Kidney (tissue), 13 donors: ENCODE measurements at regions not wholly inside any gene's neighbourhood (a gene's known extent, or its start where the extent isn't known, plus 50 kb on each side); places are given as distances from the start of the nearest gene placed in this dataset.

Experiments
- DNase-seq, 5 donors: peaks; one replicate each; pipeline ENCODE4 v3.0.0-alpha.2; 2013 to 2020
- FAIRE-seq: peaks from 2 replicates; lab custom pipeline; 2012; peaks lifted over from hg19 to GRCh38; lab: Jason Lieb, UNC
- H3K27ac ChIP-seq, 2 donors: one replicate each; pipeline ENCODE4 v1.7.0; 2013; ENCODE audit warnings: low read depth in 2 of 2, low read length in 2 of 2, inconsistent platforms in 1 of 2
- H3K27me3 ChIP-seq: one replicate; pipeline ENCODE4 v1.7.1; 2013; ENCODE audit warnings: low read length, inconsistent platforms; ENCODE audit not compliant: control insufficient read depth, insufficient read depth
- H3K36me3 ChIP-seq, 3 donors: one replicate each; pipeline versions ENCODE4 v1.7.0 to v1.7.1; 2013; ENCODE audit warnings: low read length in 3 of 3, control low read depth in 1 of 3, inconsistent platforms in 1 of 3; ENCODE audit not compliant: insufficient read depth in 3 of 3, control insufficient read depth in 2 of 3
- H3K4me1 ChIP-seq, 3 donors: one replicate each; pipeline versions ENCODE4 v1.7.0 to v1.7.1; 2013; ENCODE audit warnings: low read length in 3 of 3, inconsistent platforms in 1 of 3, low read depth in 1 of 3; ENCODE audit not compliant: control insufficient read depth in 2 of 3, insufficient read depth in 2 of 3
- H3K4me3 ChIP-seq, 3 donors: one replicate each; pipeline versions ENCODE4 v1.7.0 to v1.8.1; 2013; ENCODE audit warnings: low read length in 3 of 3, control low read depth in 1 of 3, inconsistent platforms in 1 of 3
- H3K9ac ChIP-seq, 3 donors: one replicate each; pipeline versions ENCODE4 v1.7.0 to v1.7.1; 2013; ENCODE audit warnings: low read length in 3 of 3, control low read depth in 1 of 3, inconsistent platforms in 1 of 3
- H3K9me3 ChIP-seq, 3 donors: one replicate each; pipeline versions ENCODE4 v1.7.0 to v1.7.1; 2013; ENCODE audit warnings: low read length in 3 of 3, control low read depth in 1 of 3, inconsistent platforms in 1 of 3; ENCODE audit not compliant: control insufficient read depth in 2 of 3, insufficient read depth in 1 of 3
- CTCF ChIP-seq: IDR thresholded peaks from 3 replicates; pipeline ENCODE4 v1.5.1; 2012; ENCODE audit warnings: mild to moderate bottlenecking, moderate library complexity, borderline replicate concordance; ENCODE audit not compliant: insufficient read depth; ENCODE audit errors: extremely low read depth
- intact Hi-C: fragments of 100-400 bp; cut with DNase I; formaldehyde crosslinking; loops from one replicate; pipeline ENCODE4 v1.11.1; 2022
- donor health status: control.
- donor health status: control.
- donor health status: control.
- donor health status: control.
- donor health status: control.
- donor health status: DM: yes; HTN: yes; CAD: no.
- donor health status: Normal renal cell carcinoma (clear cell type).

- Histone ChIP-seq H3K27ac (no peak overlapping the region), H3K4me1 (no peaks in the 10 kb centered on the region), H3K9me3 (no peaks in the 10 kb centered on the region), H3K27me3 (no peaks in the 10 kb centered on the region), H3K36me3 (no peaks in the 10 kb centered on the region), H3K4me3 (no peak overlapping the region), H3K9ac (no peak overlapping the region)
- FAIRE-seq (no peak), DNase-seq (no peak)
- TF ChIP-seq CTCF, result no peak
- intact Hi-C loops, result no loop called here
Observed at GRCh38 chr2:234848578-234848977, 103.2 kb upstream of the SH3BP4 start.

DNA sequence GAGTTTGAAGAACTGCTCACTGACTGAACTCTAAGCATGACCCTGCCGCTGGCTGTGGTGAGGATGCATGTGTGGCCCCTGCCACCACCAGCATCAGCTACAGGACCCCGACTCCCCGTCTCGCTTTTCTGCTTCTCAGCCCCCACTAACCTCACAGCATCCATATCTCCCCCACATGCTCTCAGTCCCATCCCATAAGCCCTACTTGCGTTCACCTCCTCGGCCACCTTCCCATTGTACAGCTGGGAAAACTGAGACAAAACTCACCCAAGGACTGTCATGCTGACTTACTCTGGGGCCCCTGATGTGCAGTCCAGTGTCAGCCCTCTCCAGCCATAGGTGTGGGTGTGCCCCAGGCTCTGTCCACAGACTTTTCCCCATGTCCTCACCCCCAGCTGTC, 104.2 kb upstream of the SH3BP4 start:
- no peak for FAIRE-seq

GRCh38 chr2:234847364-234847635, 104.5 kb upstream of the SH3BP4 start:
- no peak for TF ChIP-seq CTCF
- H3K9me3 ChIP-seq, result no peaks in the 10 kb centered on the region
- no peak overlapping the region for H3K27ac ChIP-seq
- DNase-seq (no peak), FAIRE-seq (no peak)
- H3K4me1 ChIP-seq, result no peaks in the 10 kb centered on the region
- intact Hi-C loops, result no loop called here
- H3K36me3 ChIP-seq, result no peaks in the 10 kb centered on the region
- H3K27me3 ChIP-seq, result no peaks in the 10 kb centered on the region
- no peak overlapping the region for H3K9ac ChIP-seq
- no peak overlapping the region for H3K4me3 ChIP-seq

More for the DNA sequence above, 104.2 kb upstream of the SH3BP4 start:
- Histone ChIP-seq H3K36me3 (no peaks in the 10 kb centered on the region), H3K4me3 (no peak overlapping the region), H3K27me3 (no peaks in the 10 kb centered on the region), H3K9ac (no peak overlapping the region), H3K9me3 (no peaks in the 10 kb centered on the region), H3K4me1 (no peaks in the 10 kb centered on the region), H3K27ac (no peak overlapping the region)
- no peak for TF ChIP-seq CTCF
- no peak for DNase-seq
- intact Hi-C loops, result no loop called here

GRCh38 chr2:234846599-234847363, 105.0 kb upstream of the SH3BP4 start:
- no peak for FAIRE-seq
- no peaks in the 10 kb centered on the region for H3K27me3 ChIP-seq
- no peaks in the 10 kb centered on the region for H3K4me1 ChIP-seq
- intact Hi-C loops, result no loop called here
- H3K9ac ChIP-seq, result no peak overlapping the region
- no peak overlapping the region for H3K4me3 ChIP-seq
- H3K27ac ChIP-seq, result no peak overlapping the region
- no peak for TF ChIP-seq CTCF
- H3K36me3 ChIP-seq, result no peaks in the 10 kb centered on the region
- H3K9me3 ChIP-seq, result no peaks in the 10 kb centered on the region
- no peak for DNase-seq
